ENCODE measurements at regions not wholly inside any gene's neighbourhood (a gene's known extent, or its start where the extent isn't known, plus 50 kb on each side); places are given as distances from the start of the nearest gene placed in this dataset.

DNA sequence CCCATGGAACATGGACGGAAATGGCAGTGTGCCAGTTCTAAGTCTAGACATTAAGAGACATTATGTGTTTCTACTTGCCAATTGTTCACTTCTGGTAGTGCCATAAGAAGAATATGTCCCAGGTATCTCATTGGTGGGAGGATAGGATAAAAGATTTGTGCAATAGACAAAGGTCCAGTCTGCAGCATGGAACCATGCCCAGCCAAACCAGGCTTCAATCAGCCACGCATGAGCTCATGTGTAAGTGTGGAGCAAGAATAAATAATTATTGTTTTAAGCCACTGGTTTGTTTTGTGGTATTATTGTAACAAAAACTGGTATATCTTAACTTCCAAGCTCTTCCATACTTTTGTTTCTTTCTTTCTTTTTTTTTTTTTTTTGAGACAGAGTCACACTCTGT, 153.6 kb upstream of the CTTNBP2 start:
- no peak for DNase-seq (ENCODE audit: low read depth)

DNA sequence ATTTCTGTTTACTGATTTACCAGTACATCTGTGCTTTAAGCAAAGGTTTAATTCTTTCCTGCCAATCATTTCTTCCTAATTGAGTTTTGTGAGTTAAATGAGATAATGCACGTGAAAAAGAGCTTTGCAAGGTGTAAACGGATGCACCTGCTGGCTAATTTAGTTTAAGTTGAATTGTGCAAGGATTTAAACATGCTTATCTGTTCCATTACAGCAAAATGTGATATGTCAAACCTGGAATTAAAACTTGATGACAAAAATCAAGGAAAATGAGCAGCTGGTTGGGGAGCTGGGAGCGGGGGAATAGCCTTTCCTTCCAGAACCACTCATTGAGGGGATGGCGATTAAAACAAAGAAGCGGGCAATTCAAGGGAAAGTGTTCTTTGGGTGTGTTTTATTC, 155.0 kb upstream of the CTTNBP2 start:
- DNase-seq (ENCODE audit: low read depth), result no peak

DNA sequence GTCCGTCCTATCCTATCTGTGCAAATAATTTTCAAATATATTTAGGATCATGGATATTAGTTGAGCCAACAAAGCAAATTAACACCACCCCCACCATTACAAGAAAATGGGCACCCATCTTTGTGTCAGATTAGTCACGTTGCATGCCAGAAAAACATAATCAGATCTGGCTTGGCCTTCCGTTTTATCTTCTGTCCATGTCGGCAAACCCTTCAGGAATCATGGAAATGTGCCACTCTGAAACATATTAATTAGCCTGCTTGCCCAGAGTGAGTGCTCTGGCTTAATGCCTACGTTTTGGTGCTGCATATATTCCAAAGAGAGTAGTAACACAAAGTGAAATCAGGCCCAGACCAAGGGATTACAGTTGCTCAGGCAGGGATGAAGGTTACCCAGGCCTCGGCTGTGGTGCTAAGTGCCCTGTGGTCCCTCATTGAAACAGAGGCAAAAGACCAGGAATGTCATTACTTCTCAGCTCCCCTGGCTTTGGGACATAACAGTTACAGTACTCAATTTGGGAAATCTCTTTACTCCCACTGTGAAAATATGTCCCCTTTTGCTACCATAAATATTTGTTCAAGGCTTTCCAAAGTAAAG, 154.0 kb upstream of the LSM8 start:
- DNase-seq (ENCODE audit: low read depth), result no peak

DNA sequence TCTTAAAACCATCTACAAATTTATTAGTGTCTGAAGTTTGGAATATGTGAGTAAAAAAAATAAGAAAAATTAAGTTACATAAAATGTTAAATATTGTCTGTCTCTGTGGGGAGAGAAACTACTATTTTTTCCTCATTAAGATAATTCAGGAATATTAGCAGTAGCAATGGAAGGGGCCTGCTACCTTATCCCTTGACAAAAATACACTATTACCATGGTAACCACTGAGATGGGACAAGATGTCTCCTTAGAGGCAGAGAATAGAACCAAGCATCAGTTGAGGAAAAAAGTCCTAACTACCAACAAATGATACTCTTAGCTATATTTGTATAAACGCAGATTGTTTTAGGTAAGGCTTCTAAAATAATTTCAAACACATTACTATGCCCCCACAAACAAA, 150.7 kb upstream of the LSM8 start:
- no peak for DNase-seq (ENCODE audit: low read depth)

DNA sequence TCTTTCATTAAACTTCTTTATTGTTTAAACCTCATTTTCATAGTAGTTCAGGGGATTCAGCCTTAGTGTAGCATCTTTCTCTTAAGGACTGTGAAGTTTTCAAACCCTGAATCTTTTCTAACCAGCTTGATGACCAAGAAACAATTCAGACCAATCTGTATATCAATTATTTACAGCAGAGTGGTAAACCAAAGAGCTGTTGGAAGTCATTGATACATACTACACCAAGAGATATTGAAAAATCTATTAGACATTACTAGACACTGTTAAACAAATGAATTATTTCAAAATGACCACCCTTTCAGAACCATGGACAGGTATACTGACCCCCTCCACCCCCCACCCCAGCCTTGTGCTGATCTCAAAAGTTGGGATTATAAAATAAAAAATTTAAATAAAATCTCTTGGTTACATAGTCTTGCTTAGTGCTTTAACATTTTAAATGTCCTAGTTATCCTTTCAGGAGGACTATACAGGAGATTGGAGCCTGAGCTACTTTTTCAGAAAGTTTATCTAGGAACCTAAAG, 143.9 kb upstream of the LSM8 start:
- DNase-seq (ENCODE audit: low read depth), result no peak

DNA sequence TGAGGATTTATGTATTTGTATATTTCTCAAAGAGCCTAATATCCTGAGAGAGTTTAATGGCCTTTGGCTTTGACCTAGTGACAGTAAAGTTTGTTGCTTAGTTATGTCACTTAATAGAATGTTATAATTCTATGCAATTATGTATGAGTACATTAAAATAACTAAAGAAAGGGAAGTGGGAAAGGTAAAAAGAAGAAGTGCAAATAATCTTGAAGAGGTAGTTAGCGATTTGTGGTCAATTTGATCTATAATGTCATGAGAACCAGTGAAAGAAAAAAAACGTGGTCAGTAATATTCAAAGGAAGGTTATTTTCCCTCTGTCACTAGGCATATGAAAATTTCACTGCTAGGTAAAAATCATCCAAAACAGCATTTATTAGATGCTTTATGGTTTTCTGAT, 143.4 kb upstream of the LSM8 start:
- no peak for DNase-seq (ENCODE audit: low read depth)

DNA sequence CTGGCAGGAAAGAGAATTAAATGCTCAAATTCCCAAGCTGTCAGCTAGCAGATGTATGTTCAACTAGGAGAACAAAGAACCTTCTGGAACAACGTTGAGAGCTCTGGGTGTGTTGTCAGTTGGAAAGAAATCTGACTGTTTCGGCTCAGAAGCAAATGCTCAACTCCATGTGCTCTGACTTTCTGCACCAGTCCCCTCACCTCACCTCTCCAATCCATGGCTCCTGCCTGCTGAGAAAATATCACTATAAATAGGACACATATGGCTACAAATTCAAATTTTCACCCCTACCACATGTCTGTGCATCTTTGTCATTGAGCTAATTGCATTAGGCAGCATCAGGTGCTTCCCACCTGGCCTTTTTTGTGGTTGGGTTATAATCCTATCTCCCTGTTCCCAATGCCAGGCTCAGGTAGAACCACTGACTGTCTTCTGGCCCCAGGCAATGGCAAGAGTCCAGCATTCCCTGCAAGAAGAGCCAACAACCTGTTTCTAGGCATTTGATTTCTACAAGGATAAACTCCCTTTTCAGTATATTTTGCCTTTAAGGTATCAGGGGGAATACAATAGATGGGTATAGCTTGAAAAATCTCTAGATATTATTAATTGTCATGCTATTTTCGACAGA, 142.6 kb upstream of the LSM8 start:
- DNase-seq (ENCODE audit: low read depth), result no peak

DNA sequence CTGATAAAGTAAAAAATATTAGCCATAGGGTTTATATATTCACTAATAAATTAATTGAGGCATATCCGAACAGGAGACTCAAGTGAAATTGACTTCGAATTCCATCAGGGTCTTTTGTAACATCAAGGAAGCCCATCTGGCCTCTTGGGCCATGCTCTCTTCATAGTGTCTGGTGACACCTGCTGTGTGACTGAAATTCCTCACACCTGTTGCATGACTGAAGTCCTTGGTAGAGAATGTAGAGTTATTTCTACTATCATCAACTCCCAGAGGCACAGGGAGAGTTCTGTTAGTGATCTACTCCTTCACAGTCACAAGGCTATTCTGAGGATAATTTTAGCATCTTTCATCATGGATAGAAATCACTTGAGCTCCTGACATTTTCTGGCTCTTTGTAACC, 138.3 kb upstream of the LSM8 start:
- no peak for DNase-seq (ENCODE audit: low read depth)

DNA sequence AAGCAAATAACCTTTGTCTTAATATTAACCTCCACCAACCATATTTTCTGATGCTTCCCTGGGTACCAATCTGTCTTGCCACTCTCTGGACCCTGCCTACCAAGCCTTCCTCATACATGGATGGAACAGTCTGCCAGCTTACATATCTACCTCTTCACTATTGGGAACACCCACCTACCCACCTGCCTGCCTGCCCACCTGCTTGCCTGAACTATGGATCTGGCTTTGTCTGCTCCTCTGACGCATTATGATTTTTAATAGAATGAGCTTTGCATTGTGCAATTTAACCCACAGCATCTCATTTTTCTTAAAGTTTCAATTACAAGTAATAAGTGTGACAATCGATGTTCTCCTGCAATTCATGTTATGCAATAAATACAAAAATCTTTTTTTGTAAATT, 137.9 kb upstream of the LSM8 start:
- no peak for DNase-seq (ENCODE audit: low read depth)

DNA sequence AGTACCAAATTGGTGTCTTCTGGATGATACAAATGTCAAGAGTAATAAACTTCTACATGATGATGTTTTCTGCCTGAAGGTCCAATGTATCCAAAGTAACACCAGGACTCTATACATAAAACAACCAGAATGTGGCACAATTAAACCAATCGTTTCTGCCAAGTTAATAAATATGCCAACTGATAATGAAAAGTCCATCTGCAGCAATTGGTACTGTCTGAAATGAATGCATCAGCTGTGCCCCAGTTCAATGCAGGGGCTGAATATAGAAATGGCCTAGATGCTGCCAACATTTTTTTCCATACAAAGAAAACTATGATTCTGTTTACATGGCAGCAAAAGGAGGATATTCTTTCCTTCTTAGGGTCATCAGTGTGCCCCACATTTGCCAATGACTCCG, 137.2 kb upstream of the LSM8 start:
- DNase-seq (ENCODE audit: low read depth), result no peak

DNA sequence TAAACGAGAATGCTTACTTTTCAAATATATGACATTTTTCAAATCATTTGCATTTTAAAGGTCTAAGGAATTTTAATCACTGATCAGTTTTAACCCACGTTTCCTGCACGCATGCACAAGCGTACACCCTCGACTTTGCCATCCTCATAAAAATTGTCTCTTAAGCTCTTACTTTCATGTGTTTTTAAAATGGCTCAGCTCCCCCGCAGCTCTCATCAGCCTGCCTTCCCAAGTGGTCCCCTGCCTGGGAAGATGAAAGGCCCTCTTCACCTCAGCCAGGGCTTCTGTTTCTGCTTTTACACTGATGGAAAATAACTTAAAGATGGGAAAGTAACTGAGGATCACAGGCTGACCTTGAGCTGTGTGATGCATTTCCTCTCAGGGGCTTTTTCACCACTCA, 131.6 kb upstream of the LSM8 start:
- DNase-seq (ENCODE audit: low read depth), result no peak

DNA sequence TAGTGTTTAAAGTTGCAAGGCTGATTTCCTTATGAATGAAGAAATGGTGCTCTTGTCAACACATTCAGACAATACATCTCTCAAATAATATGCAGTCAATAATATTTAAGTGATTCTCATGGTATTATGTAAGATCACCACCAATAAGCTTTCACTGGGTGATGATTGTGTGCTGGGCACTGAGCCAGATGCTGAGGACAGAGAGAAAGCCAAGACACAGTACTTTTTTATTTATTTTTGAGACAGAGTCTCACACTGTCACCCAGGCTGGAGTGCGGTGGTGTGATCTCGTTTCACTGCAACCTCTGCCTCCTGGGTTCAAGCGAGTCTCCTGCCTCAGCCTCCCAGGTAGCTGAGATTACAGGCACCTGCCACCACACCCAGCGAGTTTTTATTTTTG, 130.6 kb upstream of the LSM8 start:
- no peak for DNase-seq (ENCODE audit: low read depth)

DNA sequence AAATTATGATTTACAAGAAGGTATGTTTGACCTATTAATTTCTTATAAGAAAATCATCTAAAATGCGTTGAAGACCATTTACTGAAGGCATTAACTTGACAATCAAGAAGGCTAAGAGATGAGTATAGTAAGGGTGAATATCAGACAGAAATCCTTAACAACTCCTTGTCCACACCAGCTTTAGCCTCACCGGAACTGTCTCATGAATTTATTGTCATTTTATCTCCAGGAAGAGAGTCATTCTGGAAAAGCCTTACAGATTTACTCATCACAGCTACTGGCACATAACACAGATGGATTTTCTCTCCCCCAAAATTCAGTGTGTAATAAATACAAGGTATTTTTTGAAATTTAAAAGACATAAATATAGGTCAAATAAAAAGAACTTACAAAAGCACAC, 129.4 kb upstream of the LSM8 start:
- DNase-seq (ENCODE audit: low read depth), result no peak

DNA sequence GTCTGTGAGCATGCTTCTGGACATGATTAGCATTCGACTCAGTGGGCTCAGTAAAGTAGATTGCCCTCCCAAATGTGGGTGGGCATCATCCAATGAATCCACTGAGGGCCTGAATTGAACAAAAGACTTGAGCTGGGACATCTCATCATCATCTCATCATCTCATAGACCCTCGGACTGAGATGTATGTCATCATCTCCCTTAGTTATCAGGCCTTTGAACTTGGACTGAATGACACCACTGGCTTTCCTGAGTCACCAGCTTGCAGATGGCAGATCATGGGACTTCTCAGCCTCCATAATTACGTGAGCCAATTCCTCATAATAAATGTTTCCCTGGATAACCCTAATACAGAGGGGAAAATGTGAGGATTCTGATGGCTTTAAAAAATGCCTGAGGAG, 128.3 kb upstream of the LSM8 start:
- DNase-seq (ENCODE audit: low read depth), result no peak

DNA sequence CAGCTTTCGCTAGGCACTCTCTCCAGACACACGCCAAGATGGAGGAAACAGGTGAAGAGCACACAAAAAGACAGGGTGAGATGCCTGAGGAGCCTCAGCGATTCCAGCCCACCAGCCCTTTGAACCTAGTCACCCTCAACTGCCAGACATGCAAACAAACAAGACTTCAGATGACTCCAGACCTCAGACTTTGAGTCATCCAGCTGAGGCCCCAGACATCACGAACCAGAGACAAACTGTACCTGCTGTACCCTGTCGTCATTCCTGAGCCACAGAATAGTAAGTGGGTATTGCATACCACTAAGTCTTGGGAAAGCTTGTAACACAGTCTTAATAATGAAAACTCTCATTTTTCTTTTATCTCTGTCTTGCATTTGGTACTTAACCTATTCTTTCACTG, 126.6 kb upstream of the LSM8 start:
- no peak for DNase-seq (ENCODE audit: low read depth)

DNA sequence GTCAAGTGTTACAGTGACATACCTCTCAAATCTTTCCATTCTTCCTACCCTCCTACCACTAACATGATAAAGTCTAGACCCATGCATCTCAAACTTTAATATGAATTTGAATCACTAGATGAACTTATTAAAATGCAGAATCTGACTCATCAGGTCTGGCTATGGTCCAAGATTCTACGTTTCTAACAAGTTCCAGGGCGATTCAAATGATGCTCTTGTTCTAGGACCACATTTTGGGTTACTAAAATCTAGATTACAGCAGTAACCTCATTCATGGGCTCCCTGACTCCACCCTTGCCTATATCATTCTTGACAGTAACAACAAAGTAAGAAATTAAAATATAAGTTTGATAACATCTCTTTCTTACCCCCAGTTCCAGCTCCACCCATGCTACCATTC, 124.8 kb upstream of the LSM8 start:
- peak; percentile 11 for DNase-seq (ENCODE audit: low read depth)

DNA sequence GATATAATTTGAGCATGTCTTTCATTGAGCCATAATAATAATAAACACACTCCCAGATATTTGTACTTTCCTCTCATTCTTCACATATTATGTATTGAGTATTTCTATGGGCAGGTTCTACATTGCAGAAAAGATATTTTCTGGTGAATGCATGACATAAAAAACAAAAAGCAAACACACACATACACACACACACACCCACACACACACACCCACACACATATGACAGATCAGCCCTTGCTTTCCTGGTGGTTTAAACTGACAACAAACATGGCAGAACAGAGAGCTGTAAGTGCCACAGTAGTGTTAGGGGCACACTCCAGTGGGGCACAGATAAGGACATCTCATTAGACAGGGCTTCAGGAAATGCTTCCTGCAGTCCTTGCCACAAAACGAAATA, 123.3 kb upstream of the LSM8 start:
- no peak for DNase-seq (ENCODE audit: low read depth)

DNA sequence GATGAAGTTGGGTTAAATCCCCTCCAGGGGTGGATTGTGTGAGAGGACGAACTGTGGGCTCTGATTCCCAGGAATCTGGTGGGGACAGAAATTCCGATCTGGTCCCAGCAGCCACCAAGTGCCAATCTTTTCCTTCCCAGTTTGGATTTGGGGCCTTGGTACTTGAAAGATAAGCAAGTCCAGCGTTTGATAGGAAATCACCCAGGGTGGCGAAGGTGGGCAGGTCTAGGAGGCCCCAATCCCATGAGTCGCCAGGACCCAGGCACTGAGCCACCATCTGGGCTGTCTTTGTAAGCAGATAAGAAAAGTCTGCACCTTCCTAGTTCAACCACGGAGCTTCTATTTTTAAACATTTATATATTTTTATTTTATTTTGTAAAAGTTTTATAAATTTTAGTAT, 122.6 kb upstream of the LSM8 start:
- DNase-seq (ENCODE audit: low read depth), result no peak

DNA sequence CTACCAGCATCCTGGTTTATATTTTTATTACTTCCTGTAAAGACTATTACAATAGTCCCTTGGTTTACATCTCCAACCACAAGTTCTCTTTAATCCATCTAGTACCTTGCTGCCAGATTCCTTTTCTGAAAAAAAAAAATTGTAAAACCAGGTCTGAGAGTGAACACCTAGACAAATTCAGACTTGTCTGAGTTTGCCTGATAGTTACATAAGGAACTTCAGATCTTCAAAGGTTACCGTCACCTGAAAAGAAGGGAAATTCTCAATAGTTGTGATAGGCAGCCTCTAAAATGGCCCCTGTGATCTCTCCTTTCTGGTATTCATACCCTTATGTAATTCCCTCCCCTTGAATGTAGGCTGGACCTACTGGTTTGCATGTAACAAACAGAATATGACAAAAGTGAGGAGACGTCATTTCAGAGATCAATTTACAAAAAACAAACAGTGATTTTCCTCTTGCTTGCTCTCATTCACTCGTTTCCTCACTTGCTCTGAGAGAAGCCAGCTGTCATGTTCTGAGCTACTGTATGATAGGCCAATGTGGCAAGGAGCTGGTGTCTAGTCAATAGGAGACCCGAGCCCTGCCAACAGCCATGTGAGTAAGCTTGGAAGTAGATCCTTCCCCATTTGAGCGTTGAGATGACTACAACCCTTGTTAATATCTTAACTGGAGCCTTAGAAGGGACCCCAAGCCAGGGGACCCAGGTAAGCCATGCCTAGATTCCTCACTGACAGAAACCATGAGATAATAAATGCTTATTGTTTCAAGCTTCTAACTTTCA, 110.9 kb upstream of the LSM8 start:
- no peak for DNase-seq (ENCODE audit: low read depth)

DNA sequence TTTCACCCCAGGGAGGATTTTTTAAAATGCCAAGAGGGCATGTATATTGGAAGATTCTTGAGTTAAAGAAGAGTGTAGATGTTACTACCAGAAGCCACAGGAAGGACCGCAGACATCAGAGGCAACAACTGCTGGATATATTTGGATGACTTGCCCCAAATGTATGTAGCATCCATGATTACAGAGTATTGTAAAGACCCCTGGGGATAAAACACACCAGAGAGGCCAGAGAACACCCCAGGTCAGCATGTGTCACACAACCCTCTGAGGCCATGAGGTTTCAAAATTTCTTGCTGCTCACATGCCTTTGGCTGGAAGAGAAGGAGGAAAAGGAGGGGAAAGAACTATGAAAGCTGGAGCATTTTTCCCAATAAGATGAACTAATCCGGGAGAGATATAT, 108.0 kb upstream of the LSM8 start:
- DNase-seq (ENCODE audit: low read depth), result no peak

DNA sequence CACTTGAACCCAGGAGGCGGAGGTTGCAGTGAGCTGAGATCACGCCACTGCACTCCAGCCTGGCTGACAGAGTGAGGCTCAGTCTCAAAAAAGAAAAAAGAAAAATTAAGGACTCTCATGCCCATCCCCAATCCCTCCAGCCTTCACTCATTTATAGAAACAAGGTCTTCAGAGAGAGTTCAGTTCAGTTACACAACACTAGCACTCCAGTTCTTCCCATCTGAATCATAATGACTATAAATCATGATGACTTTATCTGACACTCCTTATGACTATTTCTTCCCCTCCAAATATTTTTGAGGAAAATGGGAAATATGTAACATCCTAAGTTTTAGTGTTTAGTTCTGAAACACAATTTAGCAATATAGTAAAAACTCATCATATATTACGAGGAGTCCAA, 107.4 kb upstream of the LSM8 start:
- DNase-seq (ENCODE audit: low read depth), result no peak

DNA sequence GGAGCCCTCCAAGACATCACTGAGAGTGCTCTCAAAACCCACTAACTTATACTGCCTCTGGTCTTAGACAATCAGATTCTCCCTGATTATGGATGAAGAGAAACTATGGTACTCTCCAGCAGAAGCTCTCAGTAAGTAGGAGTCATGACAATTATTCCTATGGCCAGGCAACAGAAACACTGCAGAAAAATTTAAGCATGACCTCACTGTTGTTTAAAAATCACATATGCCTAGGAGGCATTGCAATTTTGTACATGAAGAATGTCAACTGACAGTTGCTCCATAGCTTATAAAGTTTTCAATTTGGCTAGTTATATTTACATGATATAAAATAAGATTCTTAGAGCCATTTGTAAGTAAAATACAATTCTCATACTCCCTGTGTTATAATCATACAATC, 105.9 kb upstream of the LSM8 start:
- DNase-seq (ENCODE audit: low read depth), result no peak

DNA sequence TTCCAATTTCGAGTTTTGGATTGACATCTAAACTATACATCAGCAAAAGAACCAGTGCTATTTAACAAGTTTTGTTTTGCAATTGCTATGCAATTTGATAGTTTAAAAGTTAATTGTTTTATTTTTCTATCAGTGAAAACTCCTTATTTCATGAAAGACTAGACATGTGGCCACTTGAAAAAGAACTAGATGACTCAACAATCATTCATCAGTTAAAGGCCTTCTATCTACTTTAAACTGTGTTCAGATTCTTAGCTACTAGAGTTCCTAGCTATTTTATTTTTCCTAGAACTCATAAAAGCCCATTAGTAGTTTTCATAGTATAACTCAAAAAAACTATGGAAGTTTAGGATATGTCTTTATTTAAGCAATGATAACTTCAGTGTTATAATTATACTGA, 104.6 kb upstream of the LSM8 start:
- no peak for DNase-seq (ENCODE audit: low read depth)

DNA sequence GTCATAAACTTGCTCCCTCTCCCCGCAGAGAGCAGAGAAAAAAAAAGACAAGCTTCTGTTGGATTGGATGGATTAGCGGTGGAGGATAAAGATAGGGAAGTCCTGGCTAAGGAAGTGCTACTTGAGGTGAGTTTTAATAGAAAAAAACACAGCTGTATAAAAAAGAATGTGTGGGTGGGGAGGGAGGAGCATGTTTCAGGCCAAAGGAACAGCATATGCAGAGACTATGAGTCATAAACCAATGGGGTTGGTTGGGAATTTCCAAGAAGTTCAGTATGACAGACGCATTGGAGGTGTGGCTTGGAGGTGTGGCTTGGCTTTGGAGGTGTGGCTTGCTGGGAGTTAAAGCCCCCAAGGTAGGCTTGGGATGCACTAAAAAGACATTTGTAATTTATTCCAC, 103.0 kb upstream of the LSM8 start:
- DNase-seq (ENCODE audit: low read depth), result peak; percentile 66
